D341Med (cell line): ENCODE measurements at regions not wholly inside any gene's neighbourhood (a gene's known extent, or its start where the extent isn't known, plus 50 kb on each side); places are given as distances from the start of the nearest gene placed in this dataset.
"Not testable (repeated sequence)": the region's sequence is repeated elsewhere in the genome, so short reads cannot be mapped to it uniquely, and the experiment has no call there.

Experiments used
- DNase-seq: peaks from one replicate; pipeline ENCODE4 v3.0.0; 2012; ENCODE audit warnings: low spot score

- DNase-seq = no peak
Observed at GRCh38 chr21:41611441-41611840, 103.5 kb upstream of the TMPRSS2 start.

GRCh38 chr21:41610840-41611115, 102.8 kb upstream of the TMPRSS2 start:
- not testable (repeated sequence) for DNase-seq

GRCh38 chr21:41610042-41610839, 102.3 kb upstream of the TMPRSS2 start:
- DNase-seq = no peak

- DNase-seq = no peak
Observed at GRCh38 chr21:41606706-41607105, 98.7 kb upstream of the TMPRSS2 start.

GRCh38 chr21:41605934-41606285, 98.0 kb upstream of the TMPRSS2 start:
- DNase-seq = no peak

- DNase-seq = no peak
Observed at GRCh38 chr21:41605178-41605933, 97.4 kb upstream of the TMPRSS2 start.

GRCh38 chr21:41604583-41605041, 96.7 kb upstream of the TMPRSS2 start:
- DNase-seq = no peak

GRCh38 chr21:41603476-41603875, 95.5 kb upstream of the TMPRSS2 start:
- no peak for DNase-seq

- no peak for DNase-seq
Observed at GRCh38 chr21:41602531-41602930, 94.6 kb upstream of the TMPRSS2 start.

GRCh38 chr21:41601573-41602368, 93.8 kb upstream of the TMPRSS2 start:
- no peak for DNase-seq

GRCh38 chr21:41600961-41601572, 93.1 kb upstream of the TMPRSS2 start:
- DNase-seq = no peak

- no peak for DNase-seq
Observed at GRCh38 chr21:41600556-41600955, 92.6 kb upstream of the TMPRSS2 start.

GRCh38 chr21:41600116-41600515, 92.2 kb upstream of the TMPRSS2 start:
- no peak for DNase-seq

- DNase-seq = no peak
Observed at GRCh38 chr21:41598561-41599431, 90.8 kb upstream of the TMPRSS2 start.

GRCh38 chr21:41597811-41598231, 89.9 kb upstream of the TMPRSS2 start:
- DNase-seq = no peak

- no peak for DNase-seq
Observed at GRCh38 chr21:41597227-41597626, 89.3 kb upstream of the TMPRSS2 start.

GRCh38 chr21:41596241-41596925, 88.4 kb upstream of the TMPRSS2 start:
- DNase-seq = no peak

GRCh38 chr21:41594268-41594667, 86.3 kb upstream of the TMPRSS2 start:
- no peak for DNase-seq

GRCh38 chr21:41593760-41594138, 85.8 kb upstream of the TMPRSS2 start:
- no peak for DNase-seq

GRCh38 chr21:41593051-41593759, 85.2 kb upstream of the TMPRSS2 start:
- DNase-seq = no peak
